ENCODE measurements at regions not wholly inside any gene's neighbourhood (a gene's known extent, or its start where the extent isn't known, plus 50 kb on each side); places are given as distances from the start of the nearest gene placed in this dataset.

DNA sequence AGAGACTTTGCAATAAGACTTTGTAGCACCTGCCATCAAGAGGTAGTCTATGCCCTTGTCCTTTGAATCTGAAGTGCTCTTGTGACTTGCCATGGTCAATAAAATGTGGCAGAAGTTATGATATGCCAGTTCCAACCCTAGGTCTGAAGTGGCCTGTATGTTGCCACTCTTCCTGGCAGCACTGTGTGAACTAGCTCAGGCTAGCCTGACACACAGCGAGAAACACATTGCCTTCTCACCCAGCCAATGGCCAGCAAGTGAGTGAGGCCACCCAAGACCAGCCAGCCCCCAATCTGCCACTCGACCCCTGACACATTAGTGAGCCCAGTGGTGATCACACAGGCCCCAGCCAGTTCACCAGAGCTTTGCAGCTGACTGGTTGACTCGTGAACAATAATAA is 52.7 kb upstream of the OSMR start:
- TF ChIP-seq CTCF (IDR thresholded peaks at IDR 0.05) (no peak), POLR2A (IDR thresholded peaks at IDR 0.05) (no peak)

All from right lobe of liver (tissue), 4 donors.